ENCODE measurements at regions not wholly inside any gene's neighbourhood (a gene's known extent, or its start where the extent isn't known, plus 50 kb on each side); places are given as distances from the start of the nearest gene placed in this dataset.

DNA sequence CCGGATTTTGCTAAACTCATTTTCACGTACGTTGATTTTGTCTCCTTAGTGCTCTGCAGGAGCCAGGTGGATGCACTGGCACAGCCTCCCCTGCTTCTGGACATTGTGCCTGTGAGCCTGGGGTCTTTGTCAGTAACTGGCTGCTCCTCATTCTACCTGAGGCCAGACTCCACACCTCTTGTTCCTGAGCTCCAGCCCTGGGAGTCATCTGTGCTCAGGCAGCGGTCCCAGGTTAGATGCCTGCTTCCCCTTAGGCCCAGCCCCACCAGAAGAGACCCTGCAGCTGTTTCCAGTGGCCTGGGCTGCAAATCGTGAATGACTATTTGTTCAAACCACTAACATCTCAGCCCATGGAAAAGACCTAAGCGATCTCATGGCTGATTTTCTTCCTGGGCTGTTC lies 129.1 kb downstream of the ERMARD start:
- no peak for DNase-seq (ENCODE audit: low spot score, unreplicated experiment)
- Mint-ChIP-seq H3K4me1 (ENCODE audit: low read depth) (no peaks in the 10 kb centered on the region), H3K36me3 (ENCODE audit: insufficient read depth) (peaks cover 2% of the 10 kb centered on the region), H3K9me3 (ENCODE audit: low read depth) (peaks cover 12% of the 10 kb centered on the region), H3K4me3 (ENCODE audit: low read depth) (no peak overlapping the region), H3K27ac (no peak overlapping the region), H3K27me3 (peaks cover 25% of the 10 kb centered on the region)
- TF ChIP-seq, protein P1, sequence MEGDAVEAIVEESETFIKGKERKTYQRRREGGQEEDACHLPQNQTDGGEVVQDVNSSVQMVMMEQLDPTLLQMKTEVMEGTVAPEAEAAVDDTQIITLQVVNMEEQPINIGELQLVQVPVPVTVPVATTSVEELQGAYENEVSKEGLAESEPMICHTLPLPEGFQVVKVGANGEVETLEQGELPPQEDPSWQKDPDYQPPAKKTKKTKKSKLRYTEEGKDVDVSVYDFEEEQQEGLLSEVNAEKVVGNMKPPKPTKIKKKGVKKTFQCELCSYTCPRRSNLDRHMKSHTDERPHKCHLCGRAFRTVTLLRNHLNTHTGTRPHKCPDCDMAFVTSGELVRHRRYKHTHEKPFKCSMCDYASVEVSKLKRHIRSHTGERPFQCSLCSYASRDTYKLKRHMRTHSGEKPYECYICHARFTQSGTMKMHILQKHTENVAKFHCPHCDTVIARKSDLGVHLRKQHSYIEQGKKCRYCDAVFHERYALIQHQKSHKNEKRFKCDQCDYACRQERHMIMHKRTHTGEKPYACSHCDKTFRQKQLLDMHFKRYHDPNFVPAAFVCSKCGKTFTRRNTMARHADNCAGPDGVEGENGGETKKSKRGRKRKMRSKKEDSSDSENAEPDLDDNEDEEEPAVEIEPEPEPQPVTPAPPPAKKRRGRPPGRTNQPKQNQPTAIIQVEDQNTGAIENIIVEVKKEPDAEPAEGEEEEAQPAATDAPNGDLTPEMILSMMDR (IDR thresholded peaks at IDR 0.05; ENCODE audit: unreplicated experiment), result no peak

DNA sequence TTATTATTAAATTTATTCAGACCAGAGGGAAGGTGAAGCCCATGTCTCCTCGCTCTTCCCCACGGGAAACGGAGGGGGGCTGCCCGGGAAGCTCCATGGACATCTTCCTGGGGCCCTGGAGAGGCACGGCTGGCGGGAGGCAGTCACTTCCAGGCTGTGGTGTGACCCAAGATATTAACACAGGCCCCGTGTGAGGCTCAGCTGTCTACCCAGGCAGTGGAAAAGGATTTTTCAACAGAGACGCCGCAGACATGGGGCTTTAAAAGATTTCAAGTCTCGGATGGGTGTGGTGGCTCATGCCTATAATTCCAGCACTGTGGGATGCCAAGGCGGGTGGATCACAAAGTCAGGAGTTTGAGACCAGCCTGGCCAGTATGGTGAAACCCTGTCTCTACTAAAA lies 117.9 kb downstream of the ERMARD start:
- Mint-ChIP-seq H3K27ac (no peak overlapping the region), H3K9me3 (ENCODE audit: low read depth) (peaks cover 7% of the 10 kb centered on the region), H3K27me3 (peaks cover 7% of the 10 kb centered on the region), H3K4me3 (ENCODE audit: low read depth) (no peak overlapping the region), H3K4me1 (ENCODE audit: low read depth) (no peaks in the 10 kb centered on the region), H3K36me3 (ENCODE audit: insufficient read depth) (no peaks in the 10 kb centered on the region)
- TF ChIP-seq, protein P1 (IDR thresholded peaks at IDR 0.05; ENCODE audit: unreplicated experiment), result no peak
- no peak for DNase-seq (ENCODE audit: low spot score, unreplicated experiment)

DNA sequence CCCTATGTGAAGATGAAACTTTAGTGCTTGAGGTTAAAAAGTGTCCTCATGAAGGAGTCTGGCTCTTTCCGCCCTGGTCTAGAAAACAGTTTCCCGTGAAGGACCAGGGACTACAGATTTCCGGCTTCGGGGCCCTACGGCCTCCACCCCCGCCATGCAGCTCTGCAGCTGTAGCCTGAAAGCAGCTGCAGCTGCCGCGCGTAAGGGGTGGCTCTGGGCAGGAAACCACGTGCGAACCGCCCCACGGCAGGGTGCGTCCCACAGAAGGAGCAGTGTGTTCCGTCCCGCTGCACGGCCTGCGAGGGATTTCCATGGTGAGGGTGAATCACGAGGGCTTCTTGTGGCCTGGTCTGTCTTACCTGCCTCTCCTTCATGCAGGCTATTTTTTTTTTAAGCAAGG lies 117.0 kb downstream of the ERMARD start:
- no peak overlapping the region for H3K4me3 Mint-ChIP-seq (ENCODE audit: low read depth)
- H3K4me1 Mint-ChIP-seq (ENCODE audit: low read depth), result peaks cover 2% of the 10 kb centered on the region
- H3K27ac Mint-ChIP-seq, result no peak overlapping the region
- no peak for DNase-seq (ENCODE audit: low spot score, unreplicated experiment)
- TF ChIP-seq, protein P1 (IDR thresholded peaks at IDR 0.05; ENCODE audit: unreplicated experiment), result no peak
- H3K9me3 Mint-ChIP-seq (ENCODE audit: low read depth), result peaks cover 4% of the 10 kb centered on the region
- no peaks in the 10 kb centered on the region for H3K36me3 Mint-ChIP-seq (ENCODE audit: insufficient read depth)
- peaks cover 7% of the 10 kb centered on the region for H3K27me3 Mint-ChIP-seq

DNA sequence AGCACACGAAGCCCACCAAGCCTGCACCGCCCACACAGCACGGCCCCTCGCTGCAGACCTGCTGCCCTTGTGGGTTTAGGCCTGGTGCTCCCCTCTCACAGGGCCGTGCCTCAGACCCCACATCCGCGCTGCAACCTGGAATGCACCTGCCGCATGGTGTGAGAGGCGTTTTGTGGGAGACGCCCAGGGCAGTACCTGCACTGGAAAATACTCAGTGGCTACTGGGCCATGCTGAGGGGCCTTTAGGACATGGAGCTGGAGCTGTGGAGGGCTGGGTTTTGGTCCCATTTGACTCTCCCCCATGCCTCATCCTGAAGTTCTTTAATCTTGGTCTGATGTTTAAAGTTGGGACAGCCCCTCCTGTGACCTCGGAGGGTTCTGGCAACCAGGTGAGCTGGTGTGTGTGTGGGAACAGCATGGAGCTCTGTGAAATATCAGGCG lies 116.3 kb downstream of the ERMARD start:
- Mint-ChIP-seq H3K4me3 (ENCODE audit: low read depth) (no peak overlapping the region), H3K27me3 (peaks cover 7% of the 10 kb centered on the region), H3K4me1 (ENCODE audit: low read depth) (peaks cover 4% of the 10 kb centered on the region), H3K27ac (no peak overlapping the region), H3K36me3 (ENCODE audit: insufficient read depth) (no peaks in the 10 kb centered on the region), H3K9me3 (ENCODE audit: low read depth) (peaks cover 4% of the 10 kb centered on the region)
- TF ChIP-seq, protein P1 (IDR thresholded peaks at IDR 0.05; ENCODE audit: unreplicated experiment), result no peak
- no peak for DNase-seq (ENCODE audit: low spot score, unreplicated experiment)

DNA sequence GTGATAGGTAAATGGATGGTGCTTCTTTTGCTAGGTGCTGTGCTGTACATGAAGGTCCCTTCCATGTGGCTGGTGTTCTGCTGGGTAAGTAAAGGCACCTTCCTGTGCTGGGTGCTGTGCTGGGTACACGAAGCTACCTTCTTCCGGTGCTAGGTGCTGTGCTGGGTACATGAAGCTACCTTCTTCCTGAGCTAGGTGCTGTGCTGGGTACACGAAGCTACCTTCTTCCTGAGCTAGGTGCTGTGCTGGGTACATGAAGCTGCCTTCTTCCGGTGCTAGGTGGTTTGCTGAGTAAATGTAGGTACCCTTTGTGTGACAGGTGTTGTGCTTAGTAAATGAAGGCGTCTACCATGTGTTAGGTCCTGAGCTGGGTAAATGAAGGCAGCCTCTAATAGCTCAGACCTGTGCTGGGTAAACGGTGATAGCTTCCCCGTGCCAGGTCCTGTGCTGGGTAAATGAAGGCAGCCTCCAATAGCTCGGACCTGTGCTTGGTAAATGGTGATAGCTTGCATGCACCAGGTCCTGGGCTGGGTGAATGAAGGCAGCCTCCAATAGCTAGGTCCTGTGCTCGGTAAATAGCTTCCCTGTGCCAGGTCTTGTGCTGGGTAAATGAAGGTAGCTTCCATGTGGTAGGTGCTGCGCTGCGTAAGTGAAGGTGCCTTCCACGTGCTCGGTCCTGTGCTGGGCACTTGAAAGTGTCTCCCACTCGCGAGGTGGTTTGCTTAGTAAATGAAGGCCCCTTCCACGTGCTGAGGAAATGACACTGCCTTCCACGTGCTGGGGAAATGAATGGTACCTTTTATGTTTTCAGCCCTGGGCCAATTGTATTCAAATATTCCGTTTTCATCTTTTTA lies 115.5 kb downstream of the ERMARD start:
- Mint-ChIP-seq H3K27me3 (peaks cover 7% of the 10 kb centered on the region), H3K4me1 (ENCODE audit: low read depth) (peaks cover 10% of the 10 kb centered on the region), H3K27ac (no peak overlapping the region), H3K4me3 (ENCODE audit: low read depth) (no peak overlapping the region), H3K9me3 (ENCODE audit: low read depth) (peaks cover 4% of the 10 kb centered on the region), H3K36me3 (ENCODE audit: insufficient read depth) (no peaks in the 10 kb centered on the region)
- TF ChIP-seq, protein P1 (IDR thresholded peaks at IDR 0.05; ENCODE audit: unreplicated experiment), result no peak
- no peak for DNase-seq (ENCODE audit: low spot score, unreplicated experiment)
